CD4-positive, alpha-beta T cell (primary cell): ENCODE measurements at regions not wholly inside any gene's neighbourhood (a gene's known extent, or its start where the extent isn't known, plus 50 kb on each side); places are given as distances from the start of the nearest gene placed in this dataset.

Experiments
- ATAC-seq: fragments of 200-7000 bp; cut with Tn5 transposase; one replicate; pipeline ENCODE4 v1.10.0; 2022; ENCODE audit warnings: mild to moderate bottlenecking; ENCODE audit not compliant: poor library complexity
- CTCF ChIA-PET: fragments of 350-600 bp; sonication (Branson Sonifier 250); formaldehyde crosslinking; loops from one replicate; lab custom pipeline; 2021; ENCODE audit warnings: antibody characterized with exemption, inconsistent platforms; lab: Charles Lee
- POLR2A ChIA-PET: fragments of 350-600 bp; sonication (Branson Sonifier 250); formaldehyde crosslinking; loops from one replicate; lab custom pipeline; 2021; ENCODE audit warnings: antibody characterized with exemption, inconsistent platforms; lab: Charles Lee
- DNase-seq, 14 experiments: peaks; one replicate each; pipeline ENCODE4 v3.0.0-alpha.2; 2013 to 2020; ENCODE audit warnings: mixed read lengths in 2 of 14
- H3K27ac ChIP-seq, 2 donors: one replicate each; pipeline versions ENCODE4 v1.5.1 to v1.7.0; 2013; ENCODE audit warnings: low read length in 2 of 2, low read depth in 1 of 2, mild to moderate bottlenecking in 1 of 2
- H3K27me3 ChIP-seq, 2 experiments: 1 replicate in 1 of 2; 2 replicates in 1 of 2; pipeline versions ENCODE4 v1.6.1 to v1.7.0; 2013; ENCODE audit warnings: low read length in 2 of 2, control low read depth in 1 of 2, mild to moderate bottlenecking in 1 of 2, moderate library complexity in 1 of 2; ENCODE audit not compliant: insufficient read depth in 2 of 2, control insufficient read depth in 1 of 2
- H3K36me3 ChIP-seq: one replicate; pipeline ENCODE4 v1.6.1; 2013; ENCODE audit warnings: low read length, control low read depth; ENCODE audit not compliant: insufficient read depth
- H3K4me1 ChIP-seq: one replicate; pipeline ENCODE4 v1.6.1; 2013; ENCODE audit warnings: low read length, control low read depth; ENCODE audit not compliant: insufficient read depth
- H3K4me3 ChIP-seq: one replicate; pipeline ENCODE4 v1.5.1; 2013; ENCODE audit warnings: mild to moderate bottlenecking, low read length, moderate library complexity
- H3K9me3 ChIP-seq, 2 experiments: 1 replicate in 1 of 2; 2 replicates in 1 of 2; pipeline versions ENCODE4 v1.6.1 to v1.7.0; 2013; ENCODE audit warnings: low read length in 2 of 2, mild to moderate bottlenecking in 2 of 2, control low read depth in 1 of 2, moderate library complexity in 1 of 2; ENCODE audit not compliant: control insufficient read depth in 1 of 2, insufficient read depth in 1 of 2
- H3K27ac Mint-ChIP-seq: one replicate; pipeline ENCODE4 v1.8.0; 2020; ENCODE audit warnings: mixed read lengths
- H3K27me3 Mint-ChIP-seq: one replicate; pipeline ENCODE4 v1.8.0; 2021; ENCODE audit warnings: mixed read lengths
- H3K36me3 Mint-ChIP-seq: one replicate; pipeline ENCODE4 v1.8.0; 2021; ENCODE audit warnings: low read depth, mixed read lengths
- H3K4me1 Mint-ChIP-seq: one replicate; pipeline ENCODE4 v1.8.0; 2021; ENCODE audit warnings: low read depth, mixed read lengths
- H3K4me3 Mint-ChIP-seq: one replicate; pipeline ENCODE4 v1.8.0; 2020; ENCODE audit warnings: mild to moderate bottlenecking, mixed read lengths
- H3K9me3 Mint-ChIP-seq: one replicate; pipeline ENCODE4 v1.8.0; 2020; ENCODE audit warnings: mixed read lengths
- CTCF ChIP-seq: fragments of 200-600 bp; IDR thresholded peaks from one replicate; pipeline ENCODE4 v1.8.0; 2022; ENCODE audit warnings: antibody characterized with exemption, mild to moderate bottlenecking
- intact Hi-C, 2 experiments: fragments of 100-400 bp; cut with DNase I in 1 of 2; cut with micrococcal nuclease in 1 of 2; formaldehyde crosslinking; loops; one replicate each; pipeline versions ENCODE4 v1.15.1 to v1.9.0; 2023 to 2025; cut with DNase I, micrococcal nuclease

GRCh38 chr6:73955800-73956199, 259.8 kb downstream of the CD109 start:
- no peak for TF ChIP-seq CTCF
- H3K9me3 Mint-ChIP-seq: no peaks in the 10 kb centered on the region
- H3K4me1 Mint-ChIP-seq: no peaks in the 10 kb centered on the region
- ChIA-PET CTCF (no interaction called here), POLR2A (no interaction called here)
- intact Hi-C loops: no loop called here
- H3K27ac Mint-ChIP-seq: no peak overlapping the region
- Histone ChIP-seq H3K27me3 (no peaks in the 10 kb centered on the region), H3K4me1 (no peaks in the 10 kb centered on the region), H3K27ac (no peak overlapping the region), H3K4me3 (no peak overlapping the region), H3K9me3 (no peaks in the 10 kb centered on the region), H3K36me3 (no peaks in the 10 kb centered on the region)
- no peak overlapping the region for H3K4me3 Mint-ChIP-seq
- no peaks in the 10 kb centered on the region for H3K36me3 Mint-ChIP-seq
- no peaks in the 10 kb centered on the region for H3K27me3 Mint-ChIP-seq
- DNase-seq: no peak
- ATAC-seq: no peak

GRCh38 chr6:73954881-73955280, 258.9 kb downstream of the CD109 start:
- Histone ChIP-seq H3K36me3 (no peaks in the 10 kb centered on the region), H3K27me3 (no peaks in the 10 kb centered on the region), H3K27ac (no peak overlapping the region), H3K4me1 (no peaks in the 10 kb centered on the region), H3K9me3 (no peaks in the 10 kb centered on the region), H3K4me3 (no peak overlapping the region)
- CTCF ChIA-PET: no interaction called here
- H3K4me3 Mint-ChIP-seq: no peak overlapping the region
- intact Hi-C loops: no loop called here
- POLR2A ChIA-PET: no interaction called here
- H3K4me1 Mint-ChIP-seq: no peaks in the 10 kb centered on the region
- no peaks in the 10 kb centered on the region for H3K27me3 Mint-ChIP-seq
- H3K27ac Mint-ChIP-seq: no peak overlapping the region
- ATAC-seq (no peak), DNase-seq (no peak)
- no peaks in the 10 kb centered on the region for H3K36me3 Mint-ChIP-seq
- H3K9me3 Mint-ChIP-seq: no peaks in the 10 kb centered on the region
- TF ChIP-seq CTCF: no peak

- ChIA-PET CTCF (no interaction called here), POLR2A (no interaction called here)
- H3K9me3 Mint-ChIP-seq: peaks cover 9% of the 10 kb centered on the region
- H3K27ac Mint-ChIP-seq: no peak overlapping the region
- Histone ChIP-seq H3K9me3 (peaks cover 0 to 8% of the 10 kb centered on the region in 2 experiments), H3K4me1 (no peaks in the 10 kb centered on the region), H3K36me3 (no peaks in the 10 kb centered on the region), H3K4me3 (no peak overlapping the region), H3K27me3 (no peaks in the 10 kb centered on the region), H3K27ac (no peak overlapping the region)
- intact Hi-C loops: no loop called here
- no peaks in the 10 kb centered on the region for H3K36me3 Mint-ChIP-seq
- no peaks in the 10 kb centered on the region for H3K27me3 Mint-ChIP-seq
- DNase-seq: no peak
- no peak for ATAC-seq
- TF ChIP-seq CTCF: no peak
- no peaks in the 10 kb centered on the region for H3K4me1 Mint-ChIP-seq
- no peak overlapping the region for H3K4me3 Mint-ChIP-seq
These were observed 255.2 kb downstream of the CD109 start for GRCh38 chr6:73951183-73951582.
